ENCODE measurements at regions not wholly inside any gene's neighbourhood (a gene's known extent, or its start where the extent isn't known, plus 50 kb on each side); places are given as distances from the start of the nearest gene placed in this dataset.

GRCh38 chr20:2203436-2203835, 92.4 kb upstream of the TGM3 start:
- TF ChIP-seq ZNF274 (IDR thresholded peaks at IDR 0.05; ENCODE audit: low read depth, low read length), result no peak
- no peak overlapping the region for H3K4me3 ChIP-seq (ENCODE audit: low read length)

GRCh38 chr20:2204021-2204420, 91.8 kb upstream of the TGM3 start:
- no peak overlapping the region for H3K4me3 ChIP-seq (ENCODE audit: low read length)
- TF ChIP-seq ZNF274 (IDR thresholded peaks at IDR 0.05; ENCODE audit: low read depth, low read length), result no peak

GRCh38 chr20:2206957-2207769, 88.6 kb upstream of the TGM3 start:
- peak overlapping the region; percentile 46; the same call in 1 of the 2 replicates for H3K4me3 ChIP-seq (ENCODE audit: low read length)
- no peak for TF ChIP-seq ZNF274 (IDR thresholded peaks at IDR 0.05; ENCODE audit: low read depth, low read length)

GRCh38 chr20:2207770-2208097, 88.1 kb upstream of the TGM3 start:
- no peak for TF ChIP-seq ZNF274 (IDR thresholded peaks at IDR 0.05; ENCODE audit: low read depth, low read length)
- H3K4me3 ChIP-seq (ENCODE audit: low read length), result peak overlapping the region; percentile 46; the same call in 1 of the 2 replicates

- H3K4me3 ChIP-seq (ENCODE audit: low read length), result no peak overlapping the region
- no peak for TF ChIP-seq ZNF274 (IDR thresholded peaks at IDR 0.05; ENCODE audit: low read depth, low read length)
Observed at GRCh38 chr20:2208897-2209296, 86.9 kb upstream of the TGM3 start.

GRCh38 chr20:2210646-2211552, 84.9 kb upstream of the TGM3 start:
- no peak for TF ChIP-seq ZNF274 (IDR thresholded peaks at IDR 0.05; ENCODE audit: low read depth, low read length)
- H3K4me3 ChIP-seq (ENCODE audit: low read length), result no peak overlapping the region

GRCh38 chr20:2212456-2213015, 83.3 kb upstream of the TGM3 start:
- H3K4me3 ChIP-seq (ENCODE audit: low read length), result no peak overlapping the region
- no peak for TF ChIP-seq ZNF274 (IDR thresholded peaks at IDR 0.05; ENCODE audit: low read depth, low read length)

GRCh38 chr20:2213401-2213800, 82.4 kb upstream of the TGM3 start:
- TF ChIP-seq ZNF274 (IDR thresholded peaks at IDR 0.05; ENCODE audit: low read depth, low read length), result no peak
- H3K4me3 ChIP-seq (ENCODE audit: low read length), result no peak overlapping the region

- TF ChIP-seq ZNF274 (IDR thresholded peaks at IDR 0.05; ENCODE audit: low read depth, low read length), result no peak
- H3K4me3 ChIP-seq (ENCODE audit: low read length), result no peak overlapping the region
Observed at GRCh38 chr20:2217857-2218539, 77.8 kb upstream of the TGM3 start.

- no peak overlapping the region for H3K4me3 ChIP-seq (ENCODE audit: low read length)
- no peak for TF ChIP-seq ZNF274 (IDR thresholded peaks at IDR 0.05; ENCODE audit: low read depth, low read length)
Observed at GRCh38 chr20:2219481-2220006, 76.3 kb upstream of the TGM3 start.

- H3K4me3 ChIP-seq (ENCODE audit: low read length), result no peak overlapping the region
- TF ChIP-seq ZNF274 (IDR thresholded peaks at IDR 0.05; ENCODE audit: low read depth, low read length), result no peak
Observed at GRCh38 chr20:2220298-2220697, 75.5 kb upstream of the TGM3 start.

- no peak for TF ChIP-seq ZNF274 (IDR thresholded peaks at IDR 0.05; ENCODE audit: low read depth, low read length)
- no peak overlapping the region for H3K4me3 ChIP-seq (ENCODE audit: low read length)
Observed at GRCh38 chr20:2221921-2222320, 73.9 kb upstream of the TGM3 start.

- no peak for TF ChIP-seq ZNF274 (IDR thresholded peaks at IDR 0.05; ENCODE audit: low read depth, low read length)
Observed at GRCh38 chr20:2223558-2224367, 72.0 kb upstream of the TGM3 start.

More at GRCh38 chr20:2223558-2224367, 72.0 kb upstream of the TGM3 start:
- no peak overlapping the region for H3K4me3 ChIP-seq (ENCODE audit: low read length)
